Activated naive CD4-positive, alpha-beta T cell treated with anti-CD3 and anti-CD28 coated beads, Interleukin-2, amount 10 ng/mL, durations not matched to agents 7 days and 5 days (primary cell): ENCODE measurements at regions not wholly inside any gene's neighbourhood (a gene's known extent, or its start where the extent isn't known, plus 50 kb on each side); places are given as distances from the start of the nearest gene placed in this dataset.
"Not testable (repeated sequence)": the region's sequence is repeated elsewhere in the genome, so short reads cannot be mapped to it uniquely, and the experiment has no call there.

Source experiments
- CTCF ChIA-PET: fragments of 350-600 bp; sonication (Branson Sonifier 250); formaldehyde crosslinking; loops from one replicate; lab custom pipeline; 2021; ENCODE audit warnings: antibody characterized with exemption; lab: Charles Lee
- DNase-seq: peaks from one replicate; pipeline ENCODE4 v3.0.0-alpha.2; 2020
- H3K27ac Mint-ChIP-seq: one replicate; pipeline ENCODE4 v1.8.0; 2021; ENCODE audit warnings: mild to moderate bottlenecking, moderate library complexity, mixed read lengths
- H3K27me3 Mint-ChIP-seq: one replicate; pipeline ENCODE4 v1.8.0; 2021; ENCODE audit warnings: mild to moderate bottlenecking, mixed read lengths
- H3K36me3 Mint-ChIP-seq: one replicate; pipeline ENCODE4 v1.8.0; 2021; ENCODE audit warnings: mixed read lengths
- H3K4me1 Mint-ChIP-seq: one replicate; pipeline ENCODE4 v1.8.0; 2021; ENCODE audit warnings: mixed read lengths
- H3K4me3 Mint-ChIP-seq: one replicate; pipeline ENCODE4 v1.8.0; 2021; ENCODE audit warnings: mild to moderate bottlenecking, moderate library complexity, mixed read lengths
- H3K9me3 Mint-ChIP-seq: one replicate; pipeline ENCODE4 v1.8.0; 2021; ENCODE audit warnings: mixed read lengths

- H3K36me3 Mint-ChIP-seq: no peaks in the 10 kb centered on the region
- CTCF ChIA-PET: no interaction called here
- no peaks in the 10 kb centered on the region for H3K4me1 Mint-ChIP-seq
- H3K27me3 Mint-ChIP-seq: peaks cover 33% of the 10 kb centered on the region
- no peaks in the 10 kb centered on the region for H3K9me3 Mint-ChIP-seq
- no peak overlapping the region for H3K27ac Mint-ChIP-seq
- no peak for DNase-seq
- H3K4me3 Mint-ChIP-seq: no peak overlapping the region
These were observed 179.9 kb downstream of the FAM43A start for GRCh38 chr3:194865615-194866014.

DNA sequence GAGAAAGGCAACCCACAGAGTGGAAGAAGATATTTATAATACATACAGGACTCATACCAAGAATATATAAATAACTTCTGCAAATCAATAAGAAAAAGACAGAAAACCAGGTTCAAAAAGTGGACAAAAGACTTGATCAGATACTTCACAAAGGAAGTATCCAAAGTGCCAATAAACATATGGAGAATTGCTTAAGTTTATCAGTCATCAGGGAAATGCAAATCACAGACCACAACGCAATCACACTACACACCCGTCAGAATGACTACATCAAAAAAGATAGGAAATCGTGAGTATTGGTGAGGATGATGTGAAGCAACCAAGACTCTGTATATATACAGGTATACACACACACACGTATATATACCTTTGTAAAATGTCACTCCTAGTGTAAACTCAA, 180.6 kb downstream of the FAM43A start:
- Mint-ChIP-seq H3K27me3 (peaks cover 33% of the 10 kb centered on the region), H3K27ac (no peak overlapping the region), H3K36me3 (no peaks in the 10 kb centered on the region), H3K9me3 (no peaks in the 10 kb centered on the region), H3K4me3 (no peak overlapping the region), H3K4me1 (no peaks in the 10 kb centered on the region)
- no peak for DNase-seq
- CTCF ChIA-PET: no interaction called here

GRCh38 chr3:194867270-194867983, 181.7 kb downstream of the FAM43A start:
- no peaks in the 10 kb centered on the region for H3K36me3 Mint-ChIP-seq
- peaks cover 38% of the 10 kb centered on the region for H3K27me3 Mint-ChIP-seq
- CTCF ChIA-PET: no interaction called here
- no peak overlapping the region for H3K27ac Mint-ChIP-seq
- H3K4me1 Mint-ChIP-seq: no peaks in the 10 kb centered on the region
- no peak for DNase-seq
- no peaks in the 10 kb centered on the region for H3K9me3 Mint-ChIP-seq
- no peak overlapping the region for H3K4me3 Mint-ChIP-seq

- Mint-ChIP-seq H3K4me3 (no peak overlapping the region), H3K27me3 (peaks cover 28% of the 10 kb centered on the region), H3K36me3 (no peaks in the 10 kb centered on the region), H3K27ac (no peak overlapping the region), H3K4me1 (no peaks in the 10 kb centered on the region), H3K9me3 (no peaks in the 10 kb centered on the region)
- CTCF ChIA-PET: no interaction called here
- DNase-seq: no peak
These were observed 183.1 kb downstream of the FAM43A start for GRCh38 chr3:194868831-194869230.

DNA sequence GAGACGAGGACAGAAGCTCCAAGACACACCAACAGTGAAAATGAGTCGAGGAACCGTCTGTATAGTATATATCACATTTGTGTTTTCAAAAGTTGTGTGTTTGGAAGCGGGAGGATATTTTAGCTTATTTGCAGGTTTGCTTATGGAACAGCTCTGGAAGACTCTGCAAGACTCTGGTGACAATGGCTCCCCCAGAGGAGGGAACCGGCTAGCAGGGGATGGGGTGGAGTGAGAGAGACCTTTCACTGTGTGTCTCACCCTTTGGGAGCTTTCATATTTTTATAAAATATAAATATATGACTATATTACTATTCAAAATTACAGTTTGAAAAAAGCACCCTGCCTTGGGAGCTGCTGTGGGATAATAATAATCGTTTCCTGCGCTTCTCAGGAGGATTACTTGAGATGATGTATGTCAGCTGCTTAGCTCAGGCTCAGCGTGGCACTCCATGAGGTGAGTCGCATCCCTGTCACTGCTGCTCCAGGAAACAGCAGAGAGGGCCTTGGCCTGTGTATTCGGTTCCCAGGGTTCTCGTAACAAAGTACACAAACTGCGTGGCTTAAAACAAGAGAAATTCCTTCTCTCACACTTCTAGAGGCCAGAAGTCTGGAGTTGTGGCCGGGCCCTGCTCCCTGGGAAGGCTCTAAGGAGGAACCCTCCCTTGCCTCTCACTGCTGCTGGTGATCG, 183.9 kb downstream of the FAM43A start:
- Mint-ChIP-seq H3K4me3 (no peak overlapping the region), H3K27ac (no peak overlapping the region), H3K9me3 (no peaks in the 10 kb centered on the region), H3K4me1 (no peaks in the 10 kb centered on the region), H3K36me3 (no peaks in the 10 kb centered on the region), H3K27me3 (peaks cover 27% of the 10 kb centered on the region)
- CTCF ChIA-PET: no interaction called here
- no peak for DNase-seq

- Mint-ChIP-seq H3K9me3 (no peaks in the 10 kb centered on the region), H3K36me3 (no peaks in the 10 kb centered on the region), H3K4me3 (no peak overlapping the region), H3K27ac (no peak overlapping the region), H3K27me3 (peaks cover 22% of the 10 kb centered on the region), H3K4me1 (no peaks in the 10 kb centered on the region)
- CTCF ChIA-PET: no interaction called here
- DNase-seq: no peak
These were observed 184.9 kb downstream of the FAM43A start for GRCh38 chr3:194870394-194871110.

DNA sequence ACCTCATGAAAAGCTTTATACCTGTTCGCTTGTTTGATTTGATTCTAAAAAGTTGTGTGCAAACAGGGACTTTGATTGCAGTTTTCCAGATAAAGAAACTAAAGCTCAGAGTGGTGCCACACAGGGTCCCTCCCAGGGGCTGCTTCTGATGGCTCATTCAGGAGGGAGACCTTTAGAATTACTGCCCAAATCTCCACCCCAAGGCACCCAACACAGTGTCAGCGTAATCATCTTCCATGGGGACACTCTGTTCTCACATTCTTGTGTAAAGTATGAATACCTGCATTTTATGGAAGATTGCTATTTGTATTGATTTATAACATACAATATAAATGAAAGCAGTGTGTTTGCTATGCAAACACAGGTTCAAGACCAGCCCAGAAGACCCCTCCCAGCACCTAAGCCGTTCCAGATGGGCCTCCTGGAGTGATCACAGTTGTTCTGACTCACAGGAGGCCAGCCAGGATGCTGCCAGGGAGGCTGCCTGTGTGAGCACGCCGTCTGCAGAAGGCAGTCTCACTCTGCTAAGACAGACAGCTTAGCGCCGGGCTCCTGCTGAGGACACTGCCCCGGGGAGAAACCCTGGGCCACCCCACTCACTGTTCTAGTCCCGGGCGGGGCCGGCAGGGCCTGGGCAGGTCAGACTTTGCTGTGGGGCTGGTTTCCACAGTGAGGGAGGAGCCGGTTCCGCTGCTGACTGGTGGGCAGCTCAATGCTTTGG, 185.6 kb downstream of the FAM43A start:
- CTCF ChIA-PET: no interaction called here
- Mint-ChIP-seq H3K27me3 (peaks cover 22% of the 10 kb centered on the region), H3K4me1 (no peaks in the 10 kb centered on the region), H3K4me3 (no peak overlapping the region), H3K36me3 (no peaks in the 10 kb centered on the region), H3K9me3 (no peaks in the 10 kb centered on the region), H3K27ac (no peak overlapping the region)
- no peak for DNase-seq

DNA sequence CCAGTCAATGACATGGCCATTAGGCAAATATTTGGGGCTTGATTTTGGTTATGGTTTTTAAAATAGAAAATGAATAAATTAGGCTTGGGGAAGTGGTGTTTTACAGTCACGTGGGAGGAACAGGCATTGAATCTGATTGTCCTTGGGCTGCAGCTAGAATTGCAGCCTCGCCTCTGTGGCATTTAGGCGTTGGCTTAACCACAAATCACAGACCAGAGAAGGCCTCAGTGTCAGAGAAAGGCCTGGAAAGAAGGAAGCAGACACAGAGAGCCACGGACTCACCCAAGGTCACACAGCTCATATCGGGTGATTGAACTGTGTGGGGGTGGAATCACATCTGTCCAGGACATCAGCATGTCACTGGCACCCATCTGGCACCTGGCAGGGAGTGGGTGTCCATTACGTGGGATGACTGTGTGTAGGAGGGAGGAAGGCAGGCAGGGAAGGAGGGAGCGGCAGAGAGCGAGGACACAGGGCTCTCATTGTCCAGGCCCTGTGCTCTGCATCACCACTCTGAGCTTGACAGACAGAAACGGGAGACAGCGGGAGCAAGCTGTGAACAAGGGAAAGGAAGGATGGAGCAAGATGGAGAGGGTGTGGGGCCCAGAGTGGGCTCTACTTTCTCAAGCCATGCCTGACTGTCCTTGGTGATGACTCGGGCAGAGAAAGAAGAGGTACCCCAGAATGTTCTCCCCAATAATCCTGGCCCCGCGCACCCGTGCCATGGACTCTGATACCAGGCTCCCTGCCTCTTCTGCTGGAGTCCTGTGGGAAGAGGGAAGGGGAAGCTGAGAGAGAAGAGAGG, 186.4 kb downstream of the FAM43A start:
- Mint-ChIP-seq H3K4me1 (no peaks in the 10 kb centered on the region), H3K27ac (no peak overlapping the region), H3K9me3 (no peaks in the 10 kb centered on the region), H3K36me3 (no peaks in the 10 kb centered on the region), H3K27me3 (peaks cover 19% of the 10 kb centered on the region), H3K4me3 (no peak overlapping the region)
- DNase-seq: no peak
- CTCF ChIA-PET: interaction anchor here (0.5 kb wide), 1 partner anchor 15 kb away, joined by 3 read pairs; no protein-coding TSS in a partner anchor

- Mint-ChIP-seq H3K27me3 (peaks cover 13% of the 10 kb centered on the region), H3K9me3 (no peaks in the 10 kb centered on the region), H3K27ac (no peak overlapping the region), H3K36me3 (no peaks in the 10 kb centered on the region), H3K4me1 (no peaks in the 10 kb centered on the region), H3K4me3 (no peak overlapping the region)
- CTCF ChIA-PET: interaction anchor here (0.5 kb wide), 1 partner anchor 16 kb away, joined by 3 read pairs; no protein-coding TSS in a partner anchor
- no peak for DNase-seq
These were observed 186.9 kb downstream of the FAM43A start for GRCh38 chr3:194872669-194872977.

DNA sequence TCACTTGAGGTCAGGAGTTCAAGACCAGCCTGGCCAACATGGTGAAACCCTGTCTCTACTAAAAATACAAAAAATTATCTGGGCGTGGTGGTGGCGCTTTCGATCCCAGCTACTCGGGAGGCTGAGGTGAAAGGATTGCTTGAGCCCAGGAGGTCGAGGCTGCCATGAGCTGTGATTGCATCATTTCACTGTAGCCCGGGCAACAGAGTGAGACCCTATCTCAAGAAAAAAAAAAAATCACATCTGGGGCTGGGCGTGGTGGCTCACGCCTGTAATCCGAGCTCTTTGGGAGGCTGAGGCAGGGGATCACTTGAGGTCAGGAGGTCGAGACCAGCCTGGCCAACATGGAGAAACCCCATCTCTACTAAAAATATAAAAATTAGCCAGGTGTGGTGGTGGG, 187.8 kb downstream of the FAM43A start:
- H3K4me1 Mint-ChIP-seq, H3K27ac Mint-ChIP-seq, H3K36me3 Mint-ChIP-seq, H3K9me3 Mint-ChIP-seq, H3K27me3 Mint-ChIP-seq, CTCF ChIA-PET, DNase-seq, H3K4me3 Mint-ChIP-seq: not testable (repeated sequence)

- CTCF ChIA-PET: no interaction called here
These were observed 188.5 kb downstream of the FAM43A start for GRCh38 chr3:194874206-194874605.

DNA sequence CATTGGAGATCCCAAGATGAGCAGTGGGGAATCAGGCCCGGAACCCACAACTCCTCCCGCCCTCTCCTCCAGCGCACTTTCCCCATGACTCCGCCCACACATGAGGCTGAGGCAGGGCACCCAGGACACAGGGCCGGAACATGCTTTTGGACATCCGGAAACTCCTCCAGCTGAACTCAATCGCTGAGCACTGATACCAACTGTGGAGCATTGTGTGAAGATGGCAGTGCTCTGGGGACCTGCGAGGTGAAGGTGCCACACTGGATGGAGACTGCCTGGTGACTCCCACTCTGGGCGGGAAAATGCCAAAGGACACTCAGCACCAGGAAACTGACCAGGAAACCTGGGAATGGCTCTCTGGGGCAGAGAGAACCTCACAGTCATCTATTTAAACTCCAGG, 189.1 kb downstream of the FAM43A start:
- no peak overlapping the region for H3K27ac Mint-ChIP-seq
- no peak overlapping the region for H3K4me3 Mint-ChIP-seq
- peaks cover 9% of the 10 kb centered on the region for H3K27me3 Mint-ChIP-seq
- CTCF ChIA-PET: no interaction called here
- H3K4me1 Mint-ChIP-seq: peaks cover 7% of the 10 kb centered on the region
- no peaks in the 10 kb centered on the region for H3K36me3 Mint-ChIP-seq
- no peak for DNase-seq
- H3K9me3 Mint-ChIP-seq: no peaks in the 10 kb centered on the region

More at GRCh38 chr3:194874206-194874605, 188.5 kb downstream of the FAM43A start:
- no peak for DNase-seq
- Mint-ChIP-seq H3K36me3 (no peaks in the 10 kb centered on the region), H3K27me3 (peaks cover 9% of the 10 kb centered on the region), H3K4me1 (peaks cover 2% of the 10 kb centered on the region), H3K27ac (no peak overlapping the region), H3K4me3 (no peak overlapping the region), H3K9me3 (no peaks in the 10 kb centered on the region)

DNA sequence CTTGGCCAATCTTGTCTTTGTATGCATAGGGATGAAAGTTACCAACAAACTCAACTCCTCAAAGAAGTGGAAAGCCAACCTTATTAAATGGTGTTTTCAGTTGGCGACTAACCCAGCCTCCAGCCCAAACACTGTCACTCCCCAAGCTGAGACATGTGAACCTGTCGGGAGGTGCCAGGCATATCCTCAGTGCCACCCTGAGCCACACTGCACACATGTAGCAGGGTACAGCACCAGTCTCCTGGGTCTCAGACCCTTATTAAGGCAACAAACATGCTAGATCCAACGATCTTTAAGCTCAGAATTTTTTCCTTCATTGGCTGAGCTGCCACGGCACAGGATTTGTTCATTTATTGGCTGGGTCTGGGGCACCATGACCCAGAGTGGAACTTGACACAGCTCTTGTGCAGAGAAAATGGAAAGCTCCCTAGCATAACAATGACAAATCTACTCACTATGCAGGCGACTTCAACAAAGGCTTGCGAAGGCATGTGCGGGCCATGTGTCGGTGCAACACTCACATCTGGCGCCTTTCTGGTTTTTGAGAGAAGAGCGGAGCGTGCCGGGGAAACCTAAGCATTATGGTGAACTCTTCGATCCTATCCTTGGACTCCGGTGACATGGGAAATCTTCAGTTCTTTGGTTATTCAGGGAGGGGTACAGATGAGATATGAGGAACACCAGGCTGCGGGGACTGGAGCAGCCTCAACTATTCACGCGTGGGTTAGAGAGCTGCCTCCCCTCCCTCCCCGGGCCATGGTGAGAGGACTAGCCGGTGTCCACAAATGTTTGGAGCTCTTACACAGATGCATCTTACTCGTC, 190.1 kb downstream of the FAM43A start:
- CTCF ChIA-PET: no interaction called here
- Mint-ChIP-seq H3K4me1 (peaks cover 11% of the 10 kb centered on the region), H3K27me3 (peaks cover 9% of the 10 kb centered on the region), H3K27ac (no peak overlapping the region), H3K4me3 (no peak overlapping the region), H3K36me3 (no peaks in the 10 kb centered on the region), H3K9me3 (no peaks in the 10 kb centered on the region)
- DNase-seq: no peak
